ENCODE measurements at regions not wholly inside any gene's neighbourhood (a gene's known extent, or its start where the extent isn't known, plus 50 kb on each side); places are given as distances from the start of the nearest gene placed in this dataset.

- Histone ChIP-seq H3K9me3 (no peaks in the 10 kb centered on the region), H3K36me3 (no peaks in the 10 kb centered on the region), H3K27me3 (no peaks in the 10 kb centered on the region), H3K4me3 (no peak overlapping the region), H3K27ac (no peak overlapping the region), H3K4me1 (no peaks in the 10 kb centered on the region)
- DNase-seq, result no peak
- no peak for TF ChIP-seq POLR2A (IDR thresholded peaks at IDR 0.05)
- TF ChIP-seq, protein P1, sequence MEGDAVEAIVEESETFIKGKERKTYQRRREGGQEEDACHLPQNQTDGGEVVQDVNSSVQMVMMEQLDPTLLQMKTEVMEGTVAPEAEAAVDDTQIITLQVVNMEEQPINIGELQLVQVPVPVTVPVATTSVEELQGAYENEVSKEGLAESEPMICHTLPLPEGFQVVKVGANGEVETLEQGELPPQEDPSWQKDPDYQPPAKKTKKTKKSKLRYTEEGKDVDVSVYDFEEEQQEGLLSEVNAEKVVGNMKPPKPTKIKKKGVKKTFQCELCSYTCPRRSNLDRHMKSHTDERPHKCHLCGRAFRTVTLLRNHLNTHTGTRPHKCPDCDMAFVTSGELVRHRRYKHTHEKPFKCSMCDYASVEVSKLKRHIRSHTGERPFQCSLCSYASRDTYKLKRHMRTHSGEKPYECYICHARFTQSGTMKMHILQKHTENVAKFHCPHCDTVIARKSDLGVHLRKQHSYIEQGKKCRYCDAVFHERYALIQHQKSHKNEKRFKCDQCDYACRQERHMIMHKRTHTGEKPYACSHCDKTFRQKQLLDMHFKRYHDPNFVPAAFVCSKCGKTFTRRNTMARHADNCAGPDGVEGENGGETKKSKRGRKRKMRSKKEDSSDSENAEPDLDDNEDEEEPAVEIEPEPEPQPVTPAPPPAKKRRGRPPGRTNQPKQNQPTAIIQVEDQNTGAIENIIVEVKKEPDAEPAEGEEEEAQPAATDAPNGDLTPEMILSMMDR (IDR thresholded peaks at IDR 0.05), result no peak
- WGBS, 2 donors, result 65 to 72% methylated on average over 6 to 8 of the region's 8 CpGs
- intact Hi-C loops (cut with DNase I), result no loop called here
Observed at GRCh38 chr2:45330637-45331409, 280.2 kb downstream of the SRBD1 start.

GRCh38 chr2:45330108-45330507 lies 281.0 kb downstream of the SRBD1 start:
- WGBS, 2 donors, result 93 to 94% methylated on average over 5 of the region's 5 CpGs
- no peak for TF ChIP-seq POLR2A (IDR thresholded peaks at IDR 0.05)
- TF ChIP-seq, protein P1 (IDR thresholded peaks at IDR 0.05), result no peak
- DNase-seq, result no peak
- intact Hi-C loops (cut with DNase I), result no loop called here
- Histone ChIP-seq H3K27me3 (no peaks in the 10 kb centered on the region), H3K36me3 (no peaks in the 10 kb centered on the region), H3K4me3 (no peak overlapping the region), H3K27ac (no peak overlapping the region), H3K4me1 (no peaks in the 10 kb centered on the region), H3K9me3 (no peaks in the 10 kb centered on the region)

DNA sequence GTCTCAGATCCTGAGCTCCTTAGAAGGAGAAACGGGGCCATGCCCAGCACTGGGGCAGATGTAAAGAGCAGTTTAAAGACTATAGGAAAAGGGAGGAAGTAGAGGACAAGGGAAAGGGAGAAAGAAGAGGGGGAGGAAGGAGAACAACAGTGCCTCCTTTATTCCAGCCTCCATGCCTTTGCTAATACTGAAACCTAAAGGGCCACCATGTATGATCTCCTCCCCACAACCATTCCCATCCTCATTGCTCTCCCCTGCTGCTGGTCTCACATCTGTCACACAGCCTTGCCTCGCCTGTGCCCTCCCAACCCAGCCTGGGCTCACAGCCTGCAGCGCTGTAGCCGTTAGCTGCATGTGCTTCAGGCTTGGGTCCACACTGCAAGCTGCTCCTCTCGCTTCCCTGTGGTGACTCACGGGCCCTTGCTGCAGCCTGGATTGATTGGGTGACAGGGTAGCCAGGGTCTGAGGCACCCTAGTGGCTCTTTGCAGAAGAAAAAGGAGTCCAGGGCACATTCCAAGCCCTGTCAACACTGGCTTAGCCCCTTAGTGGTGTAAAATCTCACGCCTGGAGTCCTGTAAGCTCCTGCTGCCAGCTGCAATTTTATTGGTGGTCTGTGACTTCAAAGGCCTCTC lies 281.9 kb downstream of the SRBD1 start:
- Histone ChIP-seq H3K27me3 (no peaks in the 10 kb centered on the region), H3K36me3 (no peaks in the 10 kb centered on the region), H3K4me3 (no peak overlapping the region), H3K4me1 (no peaks in the 10 kb centered on the region), H3K9me3 (peaks cover 0 to 1% (median 0%) of the 10 kb centered on the region in 3 donors), H3K27ac (no peak overlapping the region)
- intact Hi-C loops (cut with DNase I), result no loop called here
- no peak for DNase-seq
- WGBS, 2 donors, result 79 to 95% methylated on average over 3 to 6 of the region's 7 CpGs
- no peak for TF ChIP-seq POLR2A (IDR thresholded peaks at IDR 0.05)
- TF ChIP-seq, protein P1 (IDR thresholded peaks at IDR 0.05), result no peak

GRCh38 chr2:45328264-45328870 lies 282.7 kb downstream of the SRBD1 start:
- Histone ChIP-seq H3K27me3 (no peaks in the 10 kb centered on the region), H3K4me1 (no peaks in the 10 kb centered on the region), H3K4me3 (no peak overlapping the region), H3K36me3 (no peaks in the 10 kb centered on the region), H3K27ac (no peak overlapping the region), H3K9me3 (peaks cover 0 to 7% (median 0%) of the 10 kb centered on the region in 3 donors)
- TF ChIP-seq, protein P1 (IDR thresholded peaks at IDR 0.05), result no peak
- no peak for TF ChIP-seq POLR2A (IDR thresholded peaks at IDR 0.05)
- DNase-seq, result no peak
- 70 to 74% methylated on average over 3 of the region's 3 CpGs for WGBS, 2 donors
- intact Hi-C loops (cut with DNase I), result no loop called here

GRCh38 chr2:45323344-45323743 lies 287.7 kb downstream of the SRBD1 start:
- TF ChIP-seq POLR2A (IDR thresholded peaks at IDR 0.05), result no peak
- TF ChIP-seq, protein P1 (IDR thresholded peaks at IDR 0.05), result no peak
- 96% methylated on average over 3 of the region's 3 CpGs for WGBS, 2 donors
- intact Hi-C loops (cut with DNase I), result no loop called here

More at GRCh38 chr2:45323344-45323743, 287.7 kb downstream of the SRBD1 start:
- no peak for DNase-seq
- Histone ChIP-seq H3K36me3 (no peaks in the 10 kb centered on the region), H3K27me3 (no peaks in the 10 kb centered on the region), H3K9me3 (peaks cover 0 to 7% (median 0%) of the 10 kb centered on the region in 3 donors), H3K4me3 (no peak overlapping the region), H3K4me1 (no peaks in the 10 kb centered on the region), H3K27ac (no peak overlapping the region)

All from esophagus squamous epithelium (tissue), 5 donors.